Frontal cortex (tissue), 3 donors: ENCODE measurements at regions not wholly inside any gene's neighbourhood (a gene's known extent, or its start where the extent isn't known, plus 50 kb on each side); places are given as distances from the start of the nearest gene placed in this dataset.
"Not testable (repeated sequence)": the region's sequence is repeated elsewhere in the genome, so short reads cannot be mapped to it uniquely, and the experiment has no call there.

Source experiments
- DNase-seq, 2 donors: peaks; one replicate each; pipeline ENCODE4 v3.0.0; 2012; ENCODE audit warnings: low spot score in 2 of 2
- FAIRE-seq: peaks from 2 replicates; lab custom pipeline; 2012; peaks lifted over from hg19 to GRCh38; lab: Jason Lieb, UNC
- donor health status: control.
- donor health status: control.
- donor health status: control.

DNA sequence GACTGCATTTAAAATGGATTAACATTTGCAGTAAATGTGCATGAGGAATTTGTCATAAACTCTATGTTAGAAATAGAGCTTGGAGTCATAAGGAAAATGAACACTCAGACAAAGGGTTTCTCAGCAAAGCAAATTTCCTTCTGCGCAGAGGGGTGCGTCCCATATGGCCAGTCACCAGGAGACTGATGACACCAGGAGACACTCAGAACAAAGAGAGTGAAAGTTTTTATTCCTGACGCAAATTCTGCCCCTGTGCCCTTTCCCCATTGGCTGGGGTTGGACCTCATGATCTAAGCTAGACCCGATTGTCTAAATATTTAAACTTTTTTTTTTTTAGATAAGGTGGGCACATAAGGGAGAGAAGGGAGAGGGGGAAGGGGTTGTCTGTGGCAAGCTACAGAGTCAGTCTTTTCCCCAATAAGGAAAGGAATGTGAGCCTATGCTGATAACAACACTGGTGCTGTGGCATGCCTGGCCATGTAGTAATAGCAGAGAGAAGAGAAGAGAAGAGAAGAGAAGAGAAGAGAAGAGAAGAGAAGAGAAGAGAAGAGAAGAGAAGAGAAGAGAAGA lies 202.0 kb downstream of the POM121L12 start:
- DNase-seq: no peak
- FAIRE-seq: no peak

- no peak for FAIRE-seq
- no peak for DNase-seq
These were observed 202.7 kb downstream of the POM121L12 start for GRCh38 chr7:53238021-53238605.

- DNase-seq: not testable (repeated sequence)
These were observed 203.7 kb downstream of the POM121L12 start for GRCh38 chr7:53239151-53239550.

GRCh38 chr7:53245721-53246120 lies 210.3 kb downstream of the POM121L12 start:
- FAIRE-seq: no peak

More at GRCh38 chr7:53239151-53239550, 203.7 kb downstream of the POM121L12 start:
- not testable (repeated sequence) for FAIRE-seq

GRCh38 chr7:53246957-53247356 lies 211.5 kb downstream of the POM121L12 start:
- peak; percentile 30 for FAIRE-seq
- no peak for DNase-seq

More at GRCh38 chr7:53245721-53246120, 210.3 kb downstream of the POM121L12 start:
- DNase-seq: no peak

DNA sequence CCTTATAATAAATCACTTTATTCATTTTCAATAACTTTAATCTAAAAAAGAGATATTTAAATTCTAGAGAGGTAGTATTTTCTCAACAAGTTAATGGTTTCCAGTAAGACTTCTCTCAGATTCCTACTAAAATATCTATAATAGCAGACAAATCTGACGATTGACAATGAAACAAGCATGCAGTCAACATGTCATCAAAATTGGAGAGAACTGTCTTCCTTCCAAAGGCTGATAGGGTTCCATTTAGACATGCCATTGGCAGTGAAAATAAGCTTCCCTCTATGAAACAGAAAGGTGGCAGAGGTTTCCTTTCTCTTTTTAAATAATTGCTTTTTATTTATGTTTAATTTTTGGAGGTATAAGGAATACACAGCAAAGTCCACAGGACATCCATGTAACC lies 217.1 kb downstream of the POM121L12 start:
- no peak for FAIRE-seq
- DNase-seq: no peak

DNA sequence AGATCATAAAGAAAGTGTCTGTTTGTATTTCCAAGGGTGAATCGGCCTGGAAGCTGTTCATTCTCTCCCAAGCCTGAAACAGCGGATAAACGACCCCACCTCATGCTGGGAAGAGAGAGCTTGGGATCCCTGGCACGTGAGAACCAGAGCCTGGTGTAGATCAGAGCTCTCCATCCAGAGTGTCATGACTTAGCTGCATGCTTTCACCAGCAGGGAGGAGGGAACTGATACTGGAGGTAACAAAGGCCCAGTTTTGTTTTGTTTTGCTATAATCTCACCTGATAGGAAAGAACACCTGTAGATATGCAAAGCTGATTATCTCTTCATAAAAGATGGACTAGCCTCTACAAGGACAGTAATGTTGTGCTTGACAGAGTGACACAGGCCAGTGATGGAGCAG lies 236.6 kb downstream of the POM121L12 start:
- DNase-seq (no peak), FAIRE-seq (no peak)

DNA sequence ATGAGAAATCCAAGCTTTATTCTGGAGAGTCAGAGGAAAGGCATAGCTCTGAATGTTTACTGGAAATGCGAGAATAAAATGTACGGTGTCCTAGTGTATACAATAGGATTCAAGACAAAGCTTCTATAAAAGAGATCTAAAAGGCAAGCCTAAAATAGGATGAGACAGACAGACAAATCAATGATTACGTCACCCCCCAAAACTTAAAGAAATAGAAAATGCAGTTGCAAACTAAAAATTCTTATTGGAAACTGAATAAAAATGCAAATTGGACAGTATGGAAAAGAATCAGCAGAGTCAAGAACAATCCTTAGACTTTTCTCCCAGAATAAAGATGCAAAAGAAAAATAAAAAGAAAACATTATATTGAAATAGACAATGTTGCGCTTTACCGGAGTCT lies 245.9 kb downstream of the POM121L12 start:
- no peak for FAIRE-seq
- DNase-seq: no peak

DNA sequence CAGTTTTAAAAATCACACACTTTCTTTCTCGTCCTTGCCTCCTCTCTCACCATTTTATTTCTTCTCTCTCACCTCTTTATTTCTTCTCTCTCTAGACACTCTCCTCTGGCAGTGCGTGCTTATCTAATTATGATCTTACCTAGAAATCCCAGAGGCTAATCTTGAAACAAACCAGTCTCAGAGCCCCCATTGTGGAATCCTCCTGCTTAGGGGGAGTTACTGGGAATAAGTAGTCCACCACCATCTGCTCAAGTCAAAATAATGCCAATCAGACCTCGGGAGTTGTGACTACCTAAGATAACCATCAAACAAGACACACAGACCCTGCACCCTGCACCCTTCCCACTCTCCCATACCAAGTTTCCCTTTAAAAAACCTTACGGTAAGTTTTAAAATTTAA lies 256.9 kb downstream of the POM121L12 start:
- FAIRE-seq: no peak
- no peak for DNase-seq

- no peak for DNase-seq
- no peak for FAIRE-seq
These were observed 267.2 kb downstream of the POM121L12 start for GRCh38 chr7:53302496-53303246.

DNA sequence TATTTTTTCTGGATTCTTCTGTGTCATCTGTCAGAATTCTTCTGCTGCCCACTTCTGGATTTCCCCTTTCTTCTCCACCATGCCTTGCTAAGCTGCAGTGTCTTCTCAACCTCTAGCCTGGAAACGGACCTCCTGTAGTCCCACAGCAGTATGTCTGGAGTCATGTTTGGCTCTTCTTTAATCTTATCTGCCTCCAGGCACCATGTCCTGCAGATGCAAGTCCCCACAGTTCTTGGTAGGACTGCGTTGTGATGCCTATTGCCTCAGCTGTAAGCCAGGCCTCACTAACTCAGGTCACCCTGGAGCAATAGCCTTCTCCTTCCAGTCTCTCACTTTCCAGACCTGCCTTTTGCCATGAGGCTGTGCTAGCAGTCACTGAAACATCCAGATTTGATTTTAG lies 268.3 kb downstream of the POM121L12 start:
- DNase-seq (no peak), FAIRE-seq (no peak)

GRCh38 chr7:53306846-53307245 lies 271.4 kb downstream of the POM121L12 start:
- DNase-seq (no peak), FAIRE-seq (no peak)

DNA sequence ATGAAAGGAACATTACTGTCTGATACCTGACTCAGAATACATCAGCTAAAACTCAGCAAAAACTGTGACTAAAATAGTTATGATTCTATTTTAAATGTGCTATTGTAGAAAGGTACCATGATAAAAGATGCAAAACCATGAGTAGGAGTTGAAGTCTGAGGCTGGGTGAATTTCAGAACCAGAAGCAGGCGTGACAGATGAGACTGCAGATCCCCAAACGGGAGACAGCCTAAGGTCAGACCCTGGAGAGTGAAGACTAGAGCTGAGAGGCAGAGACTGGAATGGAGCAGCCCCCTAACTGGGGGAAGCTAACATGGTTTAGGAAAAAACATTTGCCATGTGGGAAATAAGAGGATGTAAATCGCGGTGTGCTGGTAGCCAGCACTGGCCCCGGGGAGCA lies 275.8 kb downstream of the POM121L12 start:
- FAIRE-seq: no peak
- DNase-seq: no peak

DNA sequence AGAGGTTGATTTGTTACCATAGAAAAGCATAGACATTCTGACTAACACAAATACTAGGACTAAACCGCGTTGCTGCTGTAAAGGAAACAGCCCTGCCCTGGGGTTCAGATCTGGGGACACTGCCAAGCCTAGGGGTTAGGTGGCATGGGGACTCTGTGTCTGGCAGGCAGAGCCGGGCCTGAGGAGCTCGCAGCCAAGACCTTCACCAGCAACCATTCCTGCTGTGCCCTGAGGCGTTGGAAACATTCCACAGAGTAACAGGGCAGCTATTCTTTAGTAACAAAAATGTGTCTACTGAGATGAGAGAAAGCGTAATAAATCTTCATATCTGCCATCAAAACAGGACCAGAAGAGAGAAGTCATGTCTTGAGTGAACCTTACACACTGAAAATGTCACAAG lies 280.5 kb downstream of the POM121L12 start:
- DNase-seq: peak in 1 of 2 donors; percentile 2

DNA sequence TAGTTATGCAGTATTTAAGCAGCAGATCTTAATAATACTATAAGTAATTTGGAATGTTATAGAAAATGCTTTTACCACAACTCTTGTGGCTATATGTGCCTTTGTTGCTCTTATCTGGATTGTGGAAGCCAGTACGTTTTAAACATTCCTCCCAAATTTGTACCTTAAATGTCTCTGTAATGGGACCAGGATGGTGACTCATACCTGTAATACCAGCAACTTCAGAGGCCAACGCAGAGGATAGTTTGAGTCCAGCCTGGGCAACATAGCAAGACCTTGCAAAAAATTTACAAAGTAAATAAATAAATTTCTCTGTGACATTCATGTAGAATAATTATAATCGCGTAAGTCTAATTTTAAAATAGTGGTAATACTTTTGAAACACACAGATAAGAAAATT lies 283.1 kb downstream of the POM121L12 start:
- FAIRE-seq (no peak), DNase-seq (no peak)

More for the DNA sequence above, 280.5 kb downstream of the POM121L12 start:
- FAIRE-seq: no peak

GRCh38 chr7:53325061-53325460 lies 289.6 kb downstream of the POM121L12 start:
- FAIRE-seq: no peak

GRCh38 chr7:53326634-53327033 lies 291.2 kb downstream of the POM121L12 start:
- no peak for DNase-seq
- FAIRE-seq: no peak

More at GRCh38 chr7:53325061-53325460, 289.6 kb downstream of the POM121L12 start:
- no peak for DNase-seq

- no peak for FAIRE-seq
- no peak for DNase-seq
These were observed 300.8 kb downstream of the POM121L12 start for GRCh38 chr7:53336105-53336668.

- peak; percentile 13 for FAIRE-seq
- DNase-seq: no peak
These were observed 304.8 kb downstream of the POM121L12 start for GRCh38 chr7:53340220-53340619.

DNA sequence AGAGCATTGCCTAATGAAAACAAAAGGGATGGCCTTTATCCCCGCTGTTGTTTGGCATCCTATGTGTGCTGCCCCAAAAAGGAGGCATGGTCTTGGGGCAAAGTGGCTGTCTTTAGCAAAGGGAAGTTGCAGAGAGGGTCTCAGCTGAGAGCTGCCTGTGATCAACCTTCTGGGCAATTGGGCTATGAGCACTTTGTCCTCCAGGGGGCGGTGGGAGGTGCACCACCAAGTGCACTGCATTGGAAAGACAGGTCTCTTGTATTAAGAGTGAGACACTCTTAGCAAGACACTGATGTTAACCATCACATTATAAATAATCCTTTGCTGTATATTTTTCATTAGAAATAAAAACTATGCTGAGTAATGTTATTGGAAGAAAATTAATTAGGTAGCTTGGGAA lies 314.8 kb downstream of the POM121L12 start:
- DNase-seq (no peak), FAIRE-seq (no peak)

DNA sequence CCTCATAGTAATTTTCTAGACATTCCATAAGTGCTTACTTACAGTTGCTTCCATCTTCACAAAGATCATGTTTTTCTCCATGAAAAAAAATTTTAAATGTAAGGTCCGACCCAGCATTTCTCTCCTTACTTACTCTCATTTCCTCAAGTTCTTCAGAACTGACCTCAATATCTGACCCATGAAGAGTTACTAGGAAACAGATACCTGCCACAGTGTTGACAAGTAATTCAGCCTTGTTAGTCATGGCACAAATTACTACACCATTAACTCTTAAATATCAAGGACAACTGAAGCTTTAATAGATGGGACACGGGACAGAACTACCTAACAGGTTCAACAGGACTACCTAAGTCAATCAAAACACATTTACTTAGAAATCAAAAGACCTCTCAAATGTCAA lies 316.2 kb downstream of the POM121L12 start:
- no peak for FAIRE-seq
- DNase-seq: no peak
